ENCODE measurements at regions not wholly inside any gene's neighbourhood (a gene's known extent, or its start where the extent isn't known, plus 50 kb on each side); places are given as distances from the start of the nearest gene placed in this dataset.

GRCh38 chr17:79252886-79253285 is 178.3 kb downstream of the ENGASE start:
- Histone ChIP-seq H3K9me3 (ENCODE audit: low read length) (no peaks in the 10 kb centered on the region), H3K27me3 (ENCODE audit: low read length) (no peaks in the 10 kb centered on the region), H3K36me3 (ENCODE audit: insufficient read depth, low read length) (no peaks in the 10 kb centered on the region), H3K9ac (ENCODE audit: low read length) (no peak overlapping the region), H3K4me1 (ENCODE audit: low read length) (no peaks in the 10 kb centered on the region), H2AFZ (ENCODE audit: low read length) (no peak overlapping the region), H3K79me2 (ENCODE audit: low read length) (no peaks in the 10 kb centered on the region), H4K20me1 (ENCODE audit: insufficient read depth, low read depth, low read length) (no peaks in the 10 kb centered on the region), H3K4me2 (ENCODE audit: low read depth, low read length, poor library complexity, severe bottlenecking) (no peak overlapping the region), H3K27ac (ENCODE audit: low read length) (no peak overlapping the region), H3K4me3 (ENCODE audit: low read length) (no peak overlapping the region), H3K9me2 (replicated peaks; ENCODE audit: insufficient read depth, low read length) (no peaks in the 10 kb centered on the region)
- no peak for DNase-seq

GRCh38 chr17:79251824-79252223 is 177.2 kb downstream of the ENGASE start:
- Histone ChIP-seq H3K9me3 (ENCODE audit: low read length) (no peaks in the 10 kb centered on the region), H3K27me3 (ENCODE audit: low read length) (no peaks in the 10 kb centered on the region), H3K9me2 (replicated peaks; ENCODE audit: insufficient read depth, low read length) (no peaks in the 10 kb centered on the region), H3K36me3 (ENCODE audit: insufficient read depth, low read length) (no peaks in the 10 kb centered on the region), H4K20me1 (ENCODE audit: insufficient read depth, low read depth, low read length) (no peaks in the 10 kb centered on the region), H3K4me3 (ENCODE audit: low read length) (no peak overlapping the region), H3K79me2 (ENCODE audit: low read length) (no peaks in the 10 kb centered on the region), H3K27ac (ENCODE audit: low read length) (no peak overlapping the region), H3K4me2 (ENCODE audit: low read depth, low read length, poor library complexity, severe bottlenecking) (no peak overlapping the region), H3K4me1 (ENCODE audit: low read length) (no peaks in the 10 kb centered on the region), H3K9ac (ENCODE audit: low read length) (no peak overlapping the region), H2AFZ (ENCODE audit: low read length) (no peak overlapping the region)
- DNase-seq, result no peak

GRCh38 chr17:79249929-79250521 is 175.4 kb downstream of the ENGASE start:
- H3K36me3 ChIP-seq (ENCODE audit: insufficient read depth, low read length), result no peaks in the 10 kb centered on the region
- H4K20me1 ChIP-seq (ENCODE audit: insufficient read depth, low read depth, low read length), result no peaks in the 10 kb centered on the region
- no peak for DNase-seq
- no peaks in the 10 kb centered on the region for H3K79me2 ChIP-seq (ENCODE audit: low read length)
- H3K4me2 ChIP-seq (ENCODE audit: low read depth, low read length, poor library complexity, severe bottlenecking), result no peak overlapping the region
- H3K9ac ChIP-seq (ENCODE audit: low read length), result no peak overlapping the region
- H3K4me3 ChIP-seq (ENCODE audit: low read length), result no peak overlapping the region
- H3K9me2 ChIP-seq (replicated peaks; ENCODE audit: insufficient read depth, low read length), result no peaks in the 10 kb centered on the region
- no peaks in the 10 kb centered on the region for H3K9me3 ChIP-seq (ENCODE audit: low read length)
- H3K27me3 ChIP-seq (ENCODE audit: low read length), result no peaks in the 10 kb centered on the region
- no peak overlapping the region for H3K27ac ChIP-seq (ENCODE audit: low read length)
- H3K4me1 ChIP-seq (ENCODE audit: low read length), result no peaks in the 10 kb centered on the region
- H2AFZ ChIP-seq (ENCODE audit: low read length), result no peak overlapping the region

- H3K4me2 ChIP-seq (ENCODE audit: low read depth, low read length, poor library complexity, severe bottlenecking), result no peak overlapping the region
- no peaks in the 10 kb centered on the region for H3K4me1 ChIP-seq (ENCODE audit: low read length)
- no peaks in the 10 kb centered on the region for H3K36me3 ChIP-seq (ENCODE audit: insufficient read depth, low read length)
- H3K9ac ChIP-seq (ENCODE audit: low read length), result no peak overlapping the region
- no peaks in the 10 kb centered on the region for H3K9me2 ChIP-seq (replicated peaks; ENCODE audit: insufficient read depth, low read length)
- H3K79me2 ChIP-seq (ENCODE audit: low read length), result no peaks in the 10 kb centered on the region
- no peaks in the 10 kb centered on the region for H3K9me3 ChIP-seq (ENCODE audit: low read length)
- no peak for DNase-seq
- H4K20me1 ChIP-seq (ENCODE audit: insufficient read depth, low read depth, low read length), result no peaks in the 10 kb centered on the region
- no peak overlapping the region for H3K4me3 ChIP-seq (ENCODE audit: low read length)
- no peak overlapping the region for H2AFZ ChIP-seq (ENCODE audit: low read length)
- no peaks in the 10 kb centered on the region for H3K27me3 ChIP-seq (ENCODE audit: low read length)
- H3K27ac ChIP-seq (ENCODE audit: low read length), result no peak overlapping the region
Measured at GRCh38 chr17:79248843-79249493, 174.3 kb downstream of the ENGASE start.

DNA sequence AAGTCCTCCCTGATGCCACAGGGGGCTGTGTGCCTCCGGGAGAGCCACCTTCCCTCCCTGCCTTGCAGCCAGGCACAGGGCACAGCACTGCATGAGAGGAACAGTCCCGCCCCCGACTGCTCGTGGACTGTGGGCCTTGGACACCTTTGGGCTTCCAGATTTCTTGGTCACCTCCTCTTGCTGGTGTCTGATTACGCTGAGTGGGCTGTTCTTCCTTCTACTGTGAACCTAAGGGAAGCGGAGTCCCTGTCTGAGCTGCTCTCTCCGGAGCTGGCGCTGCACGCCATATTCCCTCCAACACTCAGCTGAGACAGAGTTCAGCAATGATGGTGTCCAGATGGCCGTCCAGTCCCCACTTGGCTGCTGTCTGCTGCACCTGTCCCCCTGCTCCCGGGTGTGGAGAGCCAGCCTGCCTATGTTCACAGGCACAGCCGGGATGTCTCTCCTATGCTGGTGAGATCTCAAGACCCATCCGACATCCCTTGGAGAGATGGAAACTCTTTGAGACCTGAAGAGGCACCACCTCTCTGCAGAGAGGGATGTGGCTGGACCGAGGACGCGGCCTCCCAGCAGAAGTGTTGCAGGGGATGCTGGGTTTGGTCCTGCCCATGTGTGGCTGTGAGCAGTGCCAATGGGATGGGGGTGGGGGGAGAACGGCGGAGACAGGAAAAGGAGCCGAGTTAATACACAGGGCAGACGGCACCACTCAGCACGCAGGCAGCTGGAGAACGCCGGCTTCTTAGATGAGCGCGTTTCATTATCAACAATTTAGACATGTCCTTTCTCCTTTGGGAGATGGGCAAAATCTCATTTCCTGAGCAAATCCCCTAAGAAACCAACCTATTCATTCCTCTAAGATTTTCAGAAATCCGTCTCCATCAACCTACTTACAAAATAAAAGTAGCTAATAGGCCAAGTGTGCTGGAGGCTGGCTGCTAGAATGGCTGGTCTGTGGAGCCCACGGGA is 171.9 kb downstream of the ENGASE start:
- Histone ChIP-seq H3K9ac (ENCODE audit: low read length) (no peak overlapping the region), H3K4me2 (ENCODE audit: low read depth, low read length, poor library complexity, severe bottlenecking) (no peak overlapping the region), H3K4me3 (ENCODE audit: low read length) (no peak overlapping the region), H3K27ac (ENCODE audit: low read length) (no peak overlapping the region), H3K79me2 (ENCODE audit: low read length) (no peaks in the 10 kb centered on the region), H3K36me3 (ENCODE audit: insufficient read depth, low read length) (no peaks in the 10 kb centered on the region), H2AFZ (ENCODE audit: low read length) (no peak overlapping the region), H3K27me3 (ENCODE audit: low read length) (no peaks in the 10 kb centered on the region), H3K9me3 (ENCODE audit: low read length) (no peaks in the 10 kb centered on the region), H3K9me2 (replicated peaks; ENCODE audit: insufficient read depth, low read length) (no peaks in the 10 kb centered on the region), H4K20me1 (ENCODE audit: insufficient read depth, low read depth, low read length) (no peaks in the 10 kb centered on the region), H3K4me1 (ENCODE audit: low read length) (no peaks in the 10 kb centered on the region)
- no peak for DNase-seq

DNA sequence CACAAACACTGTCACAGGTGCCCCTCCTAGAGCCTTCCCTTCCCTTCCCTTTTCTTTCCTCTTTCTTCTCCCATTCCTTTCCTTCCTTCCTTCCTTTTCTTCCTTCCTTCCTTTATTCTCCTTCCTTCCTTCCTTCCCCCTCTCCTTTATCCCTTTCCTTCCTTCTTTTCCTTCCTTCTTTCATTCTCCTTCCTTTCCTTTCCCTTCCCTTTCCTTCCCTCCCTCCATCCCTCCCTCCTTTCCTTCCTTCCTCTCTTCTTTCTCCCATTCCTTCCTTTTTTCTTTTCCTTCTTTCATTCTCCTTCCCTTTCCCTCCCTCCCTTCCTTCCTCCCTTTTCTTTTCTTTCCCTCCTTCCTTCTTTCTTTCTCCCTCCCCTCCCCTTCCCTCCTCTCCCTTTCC is 170.0 kb downstream of the ENGASE start:
- Histone ChIP-seq H3K36me3 (ENCODE audit: insufficient read depth, low read length) (no peaks in the 10 kb centered on the region), H3K9me3 (ENCODE audit: low read length) (no peaks in the 10 kb centered on the region), H3K4me3 (ENCODE audit: low read length) (no peak overlapping the region), H3K9ac (ENCODE audit: low read length) (no peak overlapping the region), H4K20me1 (ENCODE audit: insufficient read depth, low read depth, low read length) (no peaks in the 10 kb centered on the region), H3K4me2 (ENCODE audit: low read depth, low read length, poor library complexity, severe bottlenecking) (no peak overlapping the region), H3K79me2 (ENCODE audit: low read length) (no peaks in the 10 kb centered on the region), H3K27me3 (ENCODE audit: low read length) (no peaks in the 10 kb centered on the region), H3K9me2 (replicated peaks; ENCODE audit: insufficient read depth, low read length) (no peaks in the 10 kb centered on the region), H3K27ac (ENCODE audit: low read length) (no peak overlapping the region), H2AFZ (ENCODE audit: low read length) (no peak overlapping the region), H3K4me1 (ENCODE audit: low read length) (no peaks in the 10 kb centered on the region)
- DNase-seq, result no peak

DNA sequence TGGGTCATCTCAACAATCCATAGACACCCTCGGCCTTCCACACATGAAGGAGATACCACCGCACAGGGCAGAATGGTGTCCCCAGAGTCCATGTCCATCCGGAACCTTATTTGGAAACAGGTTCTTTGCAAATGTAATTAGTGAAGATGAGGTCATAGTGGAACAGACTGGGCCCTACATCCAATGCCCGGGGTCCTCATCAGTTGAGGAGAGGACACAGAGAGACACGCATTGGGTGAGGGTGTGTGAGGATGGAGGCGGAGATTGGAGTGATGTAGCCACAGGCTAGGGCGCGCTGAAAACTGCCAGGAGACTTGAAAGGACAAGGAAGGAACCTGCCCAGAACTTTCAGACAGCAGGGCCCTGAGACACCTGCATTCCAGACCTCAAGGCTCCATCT is 169.4 kb downstream of the ENGASE start:
- Histone ChIP-seq H3K9ac (ENCODE audit: low read length) (no peak overlapping the region), H3K27me3 (ENCODE audit: low read length) (no peaks in the 10 kb centered on the region), H3K36me3 (ENCODE audit: insufficient read depth, low read length) (no peaks in the 10 kb centered on the region), H3K4me2 (ENCODE audit: low read depth, low read length, poor library complexity, severe bottlenecking) (no peak overlapping the region), H3K79me2 (ENCODE audit: low read length) (no peaks in the 10 kb centered on the region), H3K4me1 (ENCODE audit: low read length) (no peaks in the 10 kb centered on the region), H3K27ac (ENCODE audit: low read length) (no peak overlapping the region), H2AFZ (ENCODE audit: low read length) (no peak overlapping the region), H3K9me2 (replicated peaks; ENCODE audit: insufficient read depth, low read length) (no peaks in the 10 kb centered on the region), H4K20me1 (ENCODE audit: insufficient read depth, low read depth, low read length) (no peaks in the 10 kb centered on the region), H3K9me3 (ENCODE audit: low read length) (no peaks in the 10 kb centered on the region), H3K4me3 (ENCODE audit: low read length) (no peak overlapping the region)
- no peak for DNase-seq

GRCh38 chr17:79243603-79243990 is 169.0 kb downstream of the ENGASE start:
- Histone ChIP-seq H4K20me1 (ENCODE audit: insufficient read depth, low read depth, low read length) (no peaks in the 10 kb centered on the region), H3K79me2 (ENCODE audit: low read length) (no peaks in the 10 kb centered on the region), H3K9ac (ENCODE audit: low read length) (no peak overlapping the region), H3K36me3 (ENCODE audit: insufficient read depth, low read length) (no peaks in the 10 kb centered on the region), H3K4me2 (ENCODE audit: low read depth, low read length, poor library complexity, severe bottlenecking) (no peak overlapping the region), H3K4me3 (ENCODE audit: low read length) (no peak overlapping the region), H2AFZ (ENCODE audit: low read length) (no peak overlapping the region), H3K27me3 (ENCODE audit: low read length) (no peaks in the 10 kb centered on the region), H3K4me1 (ENCODE audit: low read length) (no peaks in the 10 kb centered on the region), H3K9me3 (ENCODE audit: low read length) (no peaks in the 10 kb centered on the region), H3K9me2 (replicated peaks; ENCODE audit: insufficient read depth, low read length) (no peaks in the 10 kb centered on the region), H3K27ac (ENCODE audit: low read length) (no peak overlapping the region)
- DNase-seq, result no peak
